HEK293T (cell line): ENCODE measurements at regions not wholly inside any gene's neighbourhood (a gene's known extent, or its start where the extent isn't known, plus 50 kb on each side); places are given as distances from the start of the nearest gene placed in this dataset.
"Not testable (repeated sequence)": the region's sequence is repeated elsewhere in the genome, so short reads cannot be mapped to it uniquely, and the experiment has no call there.

Experiments
- CTCF ChIA-PET: fragments of 350-600 bp; formaldehyde crosslinking; extraction: SDS; loops from one replicate; lab custom pipeline; 2021; ENCODE audit warnings: antibody characterized with exemption, inconsistent platforms; lab: Yijun Ruan, JAX
- POLR2A ChIA-PET: fragments of 350-600 bp; formaldehyde crosslinking; extraction: SDS; loops from one replicate; lab custom pipeline; 2020; ENCODE audit warnings: antibody characterized with exemption, inconsistent platforms; lab: Yijun Ruan, JAX
- DNase-seq: peaks from one replicate; pipeline ENCODE4 v3.0.0; 2012; ENCODE audit warnings: mixed read lengths; ENCODE audit errors: extremely low spot score
- ARNT ChIP-seq: fragments of 450-650 bp; IDR thresholded peaks from 2 replicates; pipeline ENCODE4 v1.6.1; 2017; ENCODE audit warnings: mild to moderate bottlenecking
- BHLHE40 ChIP-seq: fragments of 450-650 bp; IDR thresholded peaks from 2 replicates; pipeline ENCODE4 v1.6.1; 2016; ENCODE audit warnings: mild to moderate bottlenecking, moderate library complexity, borderline replicate concordance
- CTBP1 ChIP-seq: fragments of 450-650 bp; IDR thresholded peaks from 2 replicates; pipeline ENCODE4 v1.6.1; 2016; ENCODE audit warnings: borderline replicate concordance
- ELF4 ChIP-seq: fragments of 450-650 bp; IDR thresholded peaks from 2 replicates; pipeline ENCODE4 v1.6.1; 2017; ENCODE audit warnings: antibody characterized with exemption
- FOXA1 ChIP-seq: fragments of 450-650 bp; IDR thresholded peaks from 2 replicates; pipeline ENCODE4 v1.6.1; 2016; ENCODE audit warnings: mild to moderate bottlenecking
- FOXK2 ChIP-seq: fragments of 450-650 bp; IDR thresholded peaks from 2 replicates; pipeline ENCODE4 v1.6.1; 2016; ENCODE audit warnings: mild to moderate bottlenecking
- FOXM1 ChIP-seq: fragments of 450-650 bp; IDR thresholded peaks from 2 replicates; pipeline ENCODE4 v1.6.1; 2017; ENCODE audit warnings: mild to moderate bottlenecking, borderline replicate concordance
- HDGF ChIP-seq: fragments of 450-650 bp; IDR thresholded peaks from 2 replicates; pipeline ENCODE4 v1.6.1; 2017; ENCODE audit warnings: antibody characterized with exemption, borderline replicate concordance
- L3MBTL2 ChIP-seq: fragments of 450-650 bp; conservative IDR thresholded peaks from 2 replicates; pipeline ENCODE4 v1.6.1; 2016; ENCODE audit warnings: mild to moderate bottlenecking
- LEF1 ChIP-seq: fragments of 450-650 bp; IDR thresholded peaks from 2 replicates; pipeline ENCODE4 v1.6.1; 2017; ENCODE audit warnings: mild to moderate bottlenecking, borderline replicate concordance
- NFRKB ChIP-seq: fragments of 450-650 bp; IDR thresholded peaks from 2 replicates; pipeline ENCODE4 v1.6.1; 2016; ENCODE audit warnings: mild to moderate bottlenecking, moderate library complexity
- SP1 ChIP-seq: fragments of 450-650 bp; IDR thresholded peaks from 2 replicates; pipeline ENCODE4 v1.6.1; 2017
- SUZ12 ChIP-seq: fragments of 450-650 bp; IDR thresholded peaks from 2 replicates; pipeline ENCODE4 v1.6.1; 2016; ENCODE audit warnings: mild to moderate bottlenecking
- TARDBP ChIP-seq: fragments of 450-650 bp; IDR thresholded peaks from 2 replicates; pipeline ENCODE4 v1.6.1; 2016
- ZNF384 ChIP-seq: fragments of 450-650 bp; IDR thresholded peaks from 2 replicates; pipeline ENCODE4 v1.6.1; 2016
- TF ChIP-seq, protein P1 (sequence below): fragments of 450-650 bp; IDR thresholded peaks from 2 replicates; pipeline ENCODE4 v1.6.1; 2016

DNA sequence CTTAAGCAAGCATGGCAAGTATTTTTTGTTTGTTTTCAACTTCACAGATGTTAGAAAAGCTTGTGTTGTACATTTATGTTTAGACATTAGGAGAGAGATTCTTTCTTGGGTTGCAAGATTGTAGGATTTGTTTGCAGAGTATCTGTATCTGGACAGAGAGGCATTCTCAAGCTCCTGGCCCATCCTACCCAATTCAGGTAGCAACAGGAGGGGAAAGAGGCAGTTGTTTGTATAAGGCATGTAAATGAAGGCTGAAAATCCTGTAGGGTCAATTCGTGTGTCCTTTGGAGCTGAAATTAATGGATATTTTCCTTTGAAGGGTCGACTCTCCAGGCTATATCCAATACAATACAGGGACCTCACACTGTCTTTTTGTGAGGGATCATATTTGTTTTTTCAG is 147.3 kb downstream of the KCNRG start:
- ChIA-PET POLR2A (interaction anchor here (2.2 kb wide), 1 partner anchor 38 kb away, joined by 6 read pairs; no protein-coding TSS in a partner anchor), CTCF (interaction anchor here (0.6 kb wide), 1 partner anchor 224 kb away, joined by 3 read pairs; no protein-coding TSS in a partner anchor)
- no peak for TF ChIP-seq FOXM1
- no peak for TF ChIP-seq FOXA1
- TF ChIP-seq ARNT, result no peak
- TF ChIP-seq SP1, result no peak
- no peak for TF ChIP-seq SUZ12
- no peak for TF ChIP-seq HDGF
- TF ChIP-seq NFRKB, result no peak
- no peak for TF ChIP-seq ZNF384
- no peak for TF ChIP-seq ELF4
- no peak for TF ChIP-seq FOXK2
- TF ChIP-seq, protein P1, sequence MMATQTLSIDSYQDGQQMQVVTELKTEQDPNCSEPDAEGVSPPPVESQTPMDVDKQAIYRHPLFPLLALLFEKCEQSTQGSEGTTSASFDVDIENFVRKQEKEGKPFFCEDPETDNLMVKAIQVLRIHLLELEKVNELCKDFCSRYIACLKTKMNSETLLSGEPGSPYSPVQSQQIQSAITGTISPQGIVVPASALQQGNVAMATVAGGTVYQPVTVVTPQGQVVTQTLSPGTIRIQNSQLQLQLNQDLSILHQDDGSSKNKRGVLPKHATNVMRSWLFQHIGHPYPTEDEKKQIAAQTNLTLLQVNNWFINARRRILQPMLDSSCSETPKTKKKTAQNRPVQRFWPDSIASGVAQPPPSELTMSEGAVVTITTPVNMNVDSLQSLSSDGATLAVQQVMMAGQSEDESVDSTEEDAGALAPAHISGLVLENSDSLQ, result no peak
- TF ChIP-seq TARDBP, result no peak
- DNase-seq, result no peak

DNA sequence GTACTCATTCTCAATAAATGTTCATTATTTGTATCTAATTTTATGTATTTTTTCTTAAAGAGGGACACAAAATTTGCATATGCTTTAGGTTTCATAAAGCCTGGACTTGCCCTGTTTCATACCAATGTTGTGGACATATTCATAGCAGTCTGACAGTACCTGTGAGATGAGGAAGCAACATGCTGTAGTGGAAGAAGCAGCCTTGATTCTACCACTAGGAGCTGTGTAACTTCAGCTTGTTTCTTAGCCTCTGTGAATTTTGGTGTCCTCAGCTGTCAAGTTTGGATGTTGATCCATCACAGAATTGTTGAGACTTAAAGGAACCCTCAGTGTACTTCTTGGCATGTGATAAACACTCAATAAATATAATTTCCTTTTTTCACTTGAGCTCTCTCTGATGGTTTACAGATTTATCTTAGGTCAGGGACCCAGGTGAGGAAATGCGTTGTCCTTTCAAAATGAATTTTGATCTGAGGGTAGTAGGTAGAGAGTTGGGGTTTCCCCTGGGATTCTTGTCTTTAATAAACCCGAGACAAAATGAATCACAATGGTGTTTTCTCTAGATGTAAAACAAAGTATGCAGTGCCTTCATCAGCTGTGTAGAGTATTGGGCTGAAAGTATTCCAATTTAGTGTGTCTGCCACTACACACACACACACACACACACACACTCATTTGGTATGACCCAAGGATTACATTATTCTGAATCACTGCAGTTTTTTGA is 152.1 kb downstream of the KCNRG start:
- POLR2A ChIA-PET, result interaction anchor here (1.3 kb wide), 1 partner anchor 43 kb away, joined by 4 read pairs; no protein-coding TSS in a partner anchor
- TF ChIP-seq SP1 (no peak), L3MBTL2 (no peak)
- DNase-seq, result no peak
- CTCF ChIA-PET, result no interaction called here

- no peak for DNase-seq
- ChIA-PET CTCF (no interaction called here), POLR2A (interaction anchor here (1.3 kb wide), 1 partner anchor 44 kb away, joined by 4 read pairs; no protein-coding TSS in a partner anchor)
- TF ChIP-seq LEF1, result no peak
- TF ChIP-seq FOXK2, result no peak
- TF ChIP-seq CTBP1, result no peak
- TF ChIP-seq SUZ12, result no peak
- TF ChIP-seq TARDBP, result no peak
- no peak for TF ChIP-seq FOXM1
- no peak for TF ChIP-seq ARNT
- TF ChIP-seq ELF4, result no peak
- TF ChIP-seq, protein P1, result no peak
- TF ChIP-seq NFRKB, result no peak
- no peak for TF ChIP-seq ZNF384
- no peak for TF ChIP-seq FOXA1
- TF ChIP-seq HDGF, result no peak
- TF ChIP-seq L3MBTL2, result no peak
- TF ChIP-seq SP1, result no peak
- no peak for TF ChIP-seq BHLHE40
These were observed 152.7 kb downstream of the KCNRG start for GRCh38 chr13:50167967-50168366.

DNA sequence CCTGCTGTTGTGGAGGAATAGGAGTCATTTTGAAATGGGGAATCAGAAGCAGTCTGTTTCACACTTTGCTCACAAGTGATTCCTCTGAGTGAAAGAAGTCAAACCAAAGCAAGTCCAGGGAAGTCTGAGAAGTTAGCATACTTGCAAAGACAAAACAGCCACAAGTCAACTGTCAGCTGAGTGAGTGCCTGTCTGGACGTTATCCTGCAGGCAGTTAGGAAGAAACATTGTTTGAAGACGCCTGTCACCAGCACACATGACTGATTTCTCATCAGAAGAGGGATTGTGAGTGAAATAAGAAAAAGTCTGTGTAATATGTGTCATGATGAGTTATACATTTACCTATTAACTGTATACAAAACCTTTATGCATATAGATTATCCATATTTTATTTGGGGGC is 153.5 kb downstream of the KCNRG start:
- TF ChIP-seq ZNF384, result no peak
- TF ChIP-seq FOXM1, result no peak
- no peak for TF ChIP-seq SP1
- TF ChIP-seq FOXK2, result no peak
- TF ChIP-seq FOXA1, result no peak
- TF ChIP-seq NFRKB, result no peak
- TF ChIP-seq CTBP1, result no peak
- no peak for TF ChIP-seq HDGF
- DNase-seq, result no peak
- CTCF ChIA-PET, result no interaction called here
- POLR2A ChIA-PET, result no interaction called here

DNA sequence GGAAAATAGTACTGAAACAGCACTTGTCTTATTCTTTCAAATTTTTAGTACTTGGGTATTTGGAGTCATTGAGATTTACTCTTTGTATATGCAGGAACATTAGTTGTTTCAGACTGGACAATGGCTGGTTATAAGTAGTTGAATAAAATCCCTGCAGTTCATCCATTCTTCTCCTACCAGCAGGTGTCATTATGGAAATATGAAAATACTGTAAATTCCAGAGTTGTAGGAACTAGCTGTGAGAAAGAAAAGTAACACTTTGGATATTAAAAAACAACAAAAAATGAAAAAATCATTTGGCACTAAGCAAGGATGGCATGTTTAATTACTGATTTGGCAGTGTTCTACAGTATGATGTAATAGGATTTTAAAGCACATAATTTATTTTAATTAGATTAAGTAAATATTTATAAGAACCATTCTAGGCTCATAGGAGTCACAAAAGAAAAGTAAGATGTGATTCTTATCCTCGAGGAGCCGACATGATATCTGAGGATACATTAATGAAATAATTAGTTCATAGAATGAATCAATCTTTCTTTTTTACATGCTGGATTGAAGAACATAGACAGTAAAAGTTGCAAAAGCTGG is 155.3 kb downstream of the KCNRG start:
- DNase-seq, result no peak
- CTCF ChIA-PET, result no interaction called here
- TF ChIP-seq TARDBP (no peak), FOXK2 (no peak), FOXM1 (no peak), LEF1 (no peak), CTBP1 (no peak), NFRKB (no peak), HDGF (no peak), ZNF384 (no peak), ELF4 (no peak), ARNT (no peak), L3MBTL2 (no peak), SUZ12 (no peak)
- TF ChIP-seq, protein P1, result no peak
- POLR2A ChIA-PET, result no interaction called here

DNA sequence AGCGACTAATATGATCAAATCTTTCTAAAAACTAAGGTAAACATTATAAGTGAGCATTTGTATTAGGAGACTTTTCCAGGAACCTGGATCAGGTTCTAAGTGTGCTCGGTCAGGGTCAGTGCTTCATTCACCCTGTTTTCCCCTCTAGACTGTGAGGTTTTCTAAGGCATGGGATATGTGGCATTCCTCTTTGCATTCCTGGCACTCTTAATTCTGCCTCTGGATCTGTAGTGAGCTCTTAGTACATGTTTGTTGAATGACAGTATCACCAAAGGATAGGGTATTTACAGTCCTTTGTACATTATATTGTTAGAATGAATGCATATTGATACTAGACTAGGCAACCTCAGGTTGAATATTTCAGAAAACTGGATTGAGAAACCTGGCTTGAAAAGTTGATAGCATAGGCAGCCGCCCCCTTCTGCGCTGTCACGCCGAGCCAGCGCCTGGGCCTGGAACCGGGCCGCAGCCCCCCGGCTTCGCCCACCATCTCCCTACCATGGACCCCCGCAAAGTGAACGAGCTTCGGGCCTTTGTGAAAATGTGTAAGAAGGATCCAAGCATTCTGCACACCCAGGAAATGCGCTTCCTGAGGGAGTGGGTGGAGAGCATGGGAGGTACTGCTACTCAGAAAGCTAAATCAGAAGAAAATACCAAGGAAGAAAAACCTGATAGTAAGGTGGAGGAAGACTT is 156.5 kb downstream of the KCNRG start:
- TF ChIP-seq BHLHE40, result no peak
- no peak for TF ChIP-seq ARNT
- no peak for TF ChIP-seq LEF1
- TF ChIP-seq L3MBTL2, result no peak
- no peak for TF ChIP-seq SUZ12
- TF ChIP-seq ELF4, result no peak
- no peak for TF ChIP-seq FOXM1
- no peak for TF ChIP-seq TARDBP
- TF ChIP-seq SP1, result no peak
- no peak for TF ChIP-seq ZNF384
- no peak for TF ChIP-seq HDGF
- no peak for TF ChIP-seq NFRKB
- no peak for TF ChIP-seq FOXA1
- no peak for TF ChIP-seq CTBP1
- TF ChIP-seq, protein P1, result no peak
- TF ChIP-seq FOXK2, result no peak
- CTCF ChIA-PET, result no interaction called here
- POLR2A ChIA-PET, result no interaction called here
- DNase-seq, result no peak

DNA sequence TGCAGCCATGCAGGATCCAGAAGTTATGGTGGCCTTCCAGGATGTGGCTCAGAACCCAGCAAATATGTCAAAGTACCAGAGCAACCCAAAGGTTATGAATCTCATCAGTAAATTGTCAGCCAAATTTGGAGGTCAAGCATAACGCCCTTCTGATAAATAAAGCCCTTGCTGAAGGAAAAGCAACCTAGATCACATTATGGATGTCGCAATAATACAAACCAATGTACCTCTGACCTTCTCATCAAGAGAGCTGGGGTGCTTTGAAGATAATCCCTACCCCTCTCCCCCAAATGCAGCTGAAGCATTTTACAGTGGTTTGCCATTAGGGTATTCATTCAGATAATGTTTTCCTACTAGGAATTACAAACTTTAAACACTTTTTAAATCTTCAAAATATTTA is 157.8 kb downstream of the KCNRG start:
- CTCF ChIA-PET, DNase-seq, POLR2A ChIA-PET: not testable (repeated sequence)
